SJCRH30 (cell line): ENCODE measurements at regions not wholly inside any gene's neighbourhood (a gene's known extent, or its start where the extent isn't known, plus 50 kb on each side); places are given as distances from the start of the nearest gene placed in this dataset.
"Not testable (repeated sequence)": the region's sequence is repeated elsewhere in the genome, so short reads cannot be mapped to it uniquely, and the experiment has no call there.

Experiments
- DNase-seq, 2 experiments: peaks; one replicate each; pipeline ENCODE4 v3.0.0-alpha.2; 2015 to 2020
- H3K27ac ChIP-seq: fragments of 250-450 bp; sonication (Bioruptor Pico); 2 replicates; pipeline ENCODE4 v1.5.1; 2020; ENCODE audit warnings: mild to moderate bottlenecking, moderate library complexity
- H3K27me3 ChIP-seq: fragments of 250-450 bp; sonication (Bioruptor Pico); 2 replicates; pipeline ENCODE4 v1.5.1; 2020; ENCODE audit warnings: mild to moderate bottlenecking, moderate library complexity
- H3K36me3 ChIP-seq: fragments of 250-450 bp; sonication (Bioruptor Pico); 2 replicates; pipeline ENCODE4 v1.5.1; 2020; ENCODE audit warnings: mild to moderate bottlenecking, moderate library complexity
- H3K4me1 ChIP-seq: fragments of 250-450 bp; sonication (Bioruptor Pico); 2 replicates; pipeline ENCODE4 v1.5.1; 2020; ENCODE audit warnings: mild to moderate bottlenecking, moderate library complexity
- H3K4me3 ChIP-seq: fragments of 250-450 bp; sonication (Bioruptor Pico); 2 replicates; pipeline ENCODE4 v1.5.1; 2020; ENCODE audit warnings: mild to moderate bottlenecking, moderate library complexity
- H3K9me3 ChIP-seq: fragments of 250-450 bp; sonication (Bioruptor Pico); replicated peaks from 2 replicates; pipeline ENCODE4 v1.5.1; 2020; ENCODE audit warnings: mild to moderate bottlenecking, moderate library complexity

GRCh38 chr11:98300719-98301118 lies 720.0 kb upstream of the CNTN5 start:
- Histone ChIP-seq H3K4me1 (no peaks in the 10 kb centered on the region), H3K27ac (no peak overlapping the region), H3K36me3 (no peaks in the 10 kb centered on the region), H3K27me3 (no peaks in the 10 kb centered on the region), H3K9me3 (no peaks in the 10 kb centered on the region), H3K4me3 (no peak overlapping the region)
- peak in 1 of 2 experiments; percentile 14 for DNase-seq

GRCh38 chr11:98307827-98308491 lies 712.8 kb upstream of the CNTN5 start:
- no peaks in the 10 kb centered on the region for H3K36me3 ChIP-seq
- peaks cover 4% of the 10 kb centered on the region; the same call in 1 of the 2 replicates for H3K4me1 ChIP-seq
- no peaks in the 10 kb centered on the region for H3K9me3 ChIP-seq
- H3K27me3 ChIP-seq, result no peaks in the 10 kb centered on the region
- H3K27ac ChIP-seq, result no peak overlapping the region
- no peak for DNase-seq
- no peak overlapping the region for H3K4me3 ChIP-seq

- DNase-seq, H3K9me3 ChIP-seq, H3K27ac ChIP-seq, H3K4me1 ChIP-seq, H3K36me3 ChIP-seq, H3K4me3 ChIP-seq, H3K27me3 ChIP-seq: not testable (repeated sequence)
Measured at GRCh38 chr11:98330306-98330705, 690.4 kb upstream of the CNTN5 start.

- Histone ChIP-seq H3K4me3 (no peak overlapping the region), H3K36me3 (no peaks in the 10 kb centered on the region), H3K9me3 (no peaks in the 10 kb centered on the region), H3K27me3 (no peaks in the 10 kb centered on the region), H3K4me1 (no peaks in the 10 kb centered on the region), H3K27ac (no peak overlapping the region)
- DNase-seq, result no peak
Measured at GRCh38 chr11:98358551-98358950, 662.2 kb upstream of the CNTN5 start.

- Histone ChIP-seq H3K4me3 (no peak overlapping the region), H3K4me1 (no peaks in the 10 kb centered on the region), H3K36me3 (no peaks in the 10 kb centered on the region)
Measured at GRCh38 chr11:98365190-98365589, 655.6 kb upstream of the CNTN5 start.

GRCh38 chr11:98365941-98366340 lies 654.8 kb upstream of the CNTN5 start:
- no peak for DNase-seq
- no peak overlapping the region for H3K27ac ChIP-seq
- H3K27me3 ChIP-seq, result no peaks in the 10 kb centered on the region
- H3K36me3 ChIP-seq, result no peaks in the 10 kb centered on the region
- H3K9me3 ChIP-seq, result no peaks in the 10 kb centered on the region
- H3K4me1 ChIP-seq, result no peaks in the 10 kb centered on the region
- H3K4me3 ChIP-seq, result no peak overlapping the region

More at GRCh38 chr11:98365190-98365589, 655.6 kb upstream of the CNTN5 start:
- Histone ChIP-seq H3K27ac (no peak overlapping the region), H3K9me3 (no peaks in the 10 kb centered on the region), H3K27me3 (no peaks in the 10 kb centered on the region)
- no peak for DNase-seq

- DNase-seq, result no peak
- H3K4me1 ChIP-seq, result no peaks in the 10 kb centered on the region
- H3K9me3 ChIP-seq, result no peaks in the 10 kb centered on the region
- no peak overlapping the region for H3K27ac ChIP-seq
- H3K36me3 ChIP-seq, result no peaks in the 10 kb centered on the region
- no peaks in the 10 kb centered on the region for H3K27me3 ChIP-seq
- H3K4me3 ChIP-seq, result no peak overlapping the region
Measured at GRCh38 chr11:98390391-98390790, 630.4 kb upstream of the CNTN5 start.

- H3K36me3 ChIP-seq, H3K4me1 ChIP-seq, DNase-seq, H3K27ac ChIP-seq, H3K9me3 ChIP-seq, H3K4me3 ChIP-seq, H3K27me3 ChIP-seq: not testable (repeated sequence)
Measured at GRCh38 chr11:98394500-98394899, 626.2 kb upstream of the CNTN5 start.

DNA sequence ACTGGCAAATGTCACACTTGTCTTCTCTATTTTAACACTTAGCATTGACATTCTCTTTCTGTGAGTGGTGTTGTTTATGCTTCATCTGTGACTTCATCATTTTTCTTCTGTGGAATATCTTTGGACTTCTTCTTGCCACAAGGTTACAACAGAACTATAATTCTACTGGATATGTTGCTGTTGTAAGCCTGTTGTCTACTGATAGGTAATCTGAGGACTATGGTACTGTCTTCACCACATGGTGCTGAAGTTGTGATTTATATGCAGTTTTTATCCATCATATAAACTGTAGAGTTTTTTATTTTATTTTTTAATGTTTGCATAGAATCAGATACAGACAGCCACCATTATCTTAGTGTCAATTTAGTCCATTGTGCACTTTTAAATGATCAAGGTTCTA lies 622.2 kb upstream of the CNTN5 start:
- H3K27ac ChIP-seq, result no peak overlapping the region
- H3K27me3 ChIP-seq, result no peaks in the 10 kb centered on the region
- H3K4me3 ChIP-seq, result no peak overlapping the region
- H3K36me3 ChIP-seq, result no peaks in the 10 kb centered on the region
- no peaks in the 10 kb centered on the region for H3K9me3 ChIP-seq
- DNase-seq, result no peak
- no peaks in the 10 kb centered on the region for H3K4me1 ChIP-seq

- Histone ChIP-seq H3K36me3 (no peaks in the 10 kb centered on the region), H3K4me3 (no peak overlapping the region), H3K4me1 (no peaks in the 10 kb centered on the region), H3K9me3 (no peaks in the 10 kb centered on the region), H3K27me3 (no peaks in the 10 kb centered on the region), H3K27ac (no peak overlapping the region)
- no peak for DNase-seq
Measured at GRCh38 chr11:98409069-98409468, 611.7 kb upstream of the CNTN5 start.

- Histone ChIP-seq H3K27me3 (no peaks in the 10 kb centered on the region), H3K9me3 (no peaks in the 10 kb centered on the region), H3K36me3 (no peaks in the 10 kb centered on the region), H3K4me1 (no peaks in the 10 kb centered on the region), H3K27ac (no peak overlapping the region), H3K4me3 (no peak overlapping the region)
- DNase-seq, result no peak
Measured at GRCh38 chr11:98411777-98412176, 609.0 kb upstream of the CNTN5 start.

DNA sequence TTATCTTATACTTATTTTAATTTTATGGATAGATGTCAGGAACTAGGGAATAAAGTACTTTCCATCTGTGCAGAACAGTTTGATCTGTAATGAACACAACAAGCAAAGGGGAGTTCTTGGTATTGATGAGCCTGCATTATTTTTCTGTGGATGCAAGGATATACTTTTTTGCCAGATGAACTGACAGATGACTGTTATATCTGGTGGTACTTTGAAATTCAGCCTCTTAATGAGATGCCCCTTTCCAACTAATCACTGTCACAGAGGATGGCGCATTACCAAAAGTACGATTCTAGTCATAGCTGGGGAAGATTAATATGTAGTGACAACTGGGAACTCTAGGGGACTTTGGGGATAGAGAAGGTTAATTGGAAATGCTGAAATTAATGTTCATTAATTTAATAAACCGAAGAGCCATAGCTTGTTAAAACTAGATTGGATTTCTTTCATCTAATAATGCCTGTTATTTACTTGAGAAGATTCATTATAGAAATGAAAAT lies 603.4 kb upstream of the CNTN5 start:
- DNase-seq, result no peak
- no peaks in the 10 kb centered on the region for H3K9me3 ChIP-seq
- no peaks in the 10 kb centered on the region for H3K4me1 ChIP-seq
- no peak overlapping the region for H3K27ac ChIP-seq
- H3K4me3 ChIP-seq, result no peak overlapping the region
- H3K27me3 ChIP-seq, result no peaks in the 10 kb centered on the region
- no peaks in the 10 kb centered on the region for H3K36me3 ChIP-seq

DNA sequence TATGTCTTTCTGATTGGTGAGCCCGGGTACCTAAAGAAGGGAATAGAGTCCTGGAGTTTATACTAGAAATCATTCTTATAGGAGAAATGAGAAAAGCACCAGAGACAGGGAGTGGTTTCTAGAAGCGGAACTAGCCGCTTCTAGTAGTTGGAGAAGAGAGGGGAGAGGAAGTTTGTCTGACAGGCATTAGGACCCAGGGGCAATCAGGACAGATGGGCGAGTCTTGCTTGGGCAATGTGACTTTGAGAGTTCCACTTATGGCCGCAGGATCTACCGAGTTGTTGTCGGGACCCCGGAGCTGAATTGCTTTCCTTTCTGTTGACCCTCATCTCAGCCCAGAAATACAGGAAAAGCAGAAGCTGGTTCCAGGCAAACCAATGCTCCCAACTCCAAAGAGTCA lies 596.8 kb upstream of the CNTN5 start:
- Histone ChIP-seq H3K4me1 (no peaks in the 10 kb centered on the region), H3K4me3 (no peak overlapping the region), H3K27ac (no peak overlapping the region), H3K9me3 (no peaks in the 10 kb centered on the region), H3K36me3 (no peaks in the 10 kb centered on the region), H3K27me3 (no peaks in the 10 kb centered on the region)
- DNase-seq, result peak in 1 of 2 experiments; percentile 0

GRCh38 chr11:98424773-98425172 lies 596.0 kb upstream of the CNTN5 start:
- not testable (repeated sequence) for H3K36me3 ChIP-seq, H3K27ac ChIP-seq, H3K27me3 ChIP-seq, H3K4me1 ChIP-seq, H3K9me3 ChIP-seq, DNase-seq, H3K4me3 ChIP-seq

GRCh38 chr11:98431463-98432359 lies 589.0 kb upstream of the CNTN5 start:
- no peak overlapping the region for H3K4me3 ChIP-seq
- no peaks in the 10 kb centered on the region for H3K36me3 ChIP-seq
- DNase-seq, result no peak
- no peak overlapping the region for H3K27ac ChIP-seq
- H3K27me3 ChIP-seq, result no peaks in the 10 kb centered on the region
- H3K4me1 ChIP-seq, result no peaks in the 10 kb centered on the region
- no peaks in the 10 kb centered on the region for H3K9me3 ChIP-seq
